Breast epithelium (tissue), 3 donors: ENCODE measurements at regions not wholly inside any gene's neighbourhood (a gene's known extent, or its start where the extent isn't known, plus 50 kb on each side); places are given as distances from the start of the nearest gene placed in this dataset.

Source experiments
- POLR2A ChIP-seq: fragments of 450-650 bp; IDR thresholded peaks from one replicate; pipeline ENCODE4 v1.6.1; 2016; ENCODE audit warnings: antibody characterized with exemption, mild to moderate bottlenecking, moderate library complexity
- POLR2AphosphoS5 ChIP-seq, 3 donors: sonication (generic); formaldehyde crosslinking; IDR thresholded peaks; one replicate each; pipeline ENCODE4 v1.6.1; 2017; ENCODE audit warnings: antibody characterized with exemption in 3 of 3
- TF ChIP-seq, protein P1 (sequence below), 3 donors: fragments of 450-650 bp; IDR thresholded peaks; one replicate each; pipeline ENCODE4 v1.5.1; 2016 to 2017; ENCODE audit warnings: antibody characterized with exemption in 3 of 3, mild to moderate bottlenecking in 3 of 3, moderate library complexity in 3 of 3

DNA sequence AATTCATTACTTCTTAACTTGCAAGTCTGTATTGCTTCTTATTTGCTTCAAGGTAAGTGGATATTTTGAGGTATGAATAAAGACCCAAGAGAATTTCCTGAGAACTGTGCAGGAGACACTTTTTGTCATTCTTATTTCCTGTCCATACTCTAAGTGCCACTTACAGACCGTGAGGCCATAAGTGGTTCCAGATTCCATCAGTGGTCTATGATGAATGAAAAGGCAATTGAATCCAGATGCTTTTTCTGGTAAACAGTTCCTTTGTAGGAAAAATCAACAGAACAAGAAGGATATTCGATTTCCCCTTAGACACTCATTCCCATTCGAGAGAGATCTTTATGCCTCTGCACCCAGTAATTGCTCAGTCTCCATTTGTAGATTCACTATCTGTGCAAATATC, 58.3 kb upstream of the PDE10A start:
- TF ChIP-seq, protein P1, sequence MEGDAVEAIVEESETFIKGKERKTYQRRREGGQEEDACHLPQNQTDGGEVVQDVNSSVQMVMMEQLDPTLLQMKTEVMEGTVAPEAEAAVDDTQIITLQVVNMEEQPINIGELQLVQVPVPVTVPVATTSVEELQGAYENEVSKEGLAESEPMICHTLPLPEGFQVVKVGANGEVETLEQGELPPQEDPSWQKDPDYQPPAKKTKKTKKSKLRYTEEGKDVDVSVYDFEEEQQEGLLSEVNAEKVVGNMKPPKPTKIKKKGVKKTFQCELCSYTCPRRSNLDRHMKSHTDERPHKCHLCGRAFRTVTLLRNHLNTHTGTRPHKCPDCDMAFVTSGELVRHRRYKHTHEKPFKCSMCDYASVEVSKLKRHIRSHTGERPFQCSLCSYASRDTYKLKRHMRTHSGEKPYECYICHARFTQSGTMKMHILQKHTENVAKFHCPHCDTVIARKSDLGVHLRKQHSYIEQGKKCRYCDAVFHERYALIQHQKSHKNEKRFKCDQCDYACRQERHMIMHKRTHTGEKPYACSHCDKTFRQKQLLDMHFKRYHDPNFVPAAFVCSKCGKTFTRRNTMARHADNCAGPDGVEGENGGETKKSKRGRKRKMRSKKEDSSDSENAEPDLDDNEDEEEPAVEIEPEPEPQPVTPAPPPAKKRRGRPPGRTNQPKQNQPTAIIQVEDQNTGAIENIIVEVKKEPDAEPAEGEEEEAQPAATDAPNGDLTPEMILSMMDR (IDR thresholded peaks at IDR 0.05), result no peak
- TF ChIP-seq POLR2AphosphoS5 (IDR thresholded peaks at IDR 0.05) (no peak), POLR2A (no peak)
